ENCODE measurements at regions not wholly inside any gene's neighbourhood (a gene's known extent, or its start where the extent isn't known, plus 50 kb on each side); places are given as distances from the start of the nearest gene placed in this dataset.
"Not testable (repeated sequence)": the region's sequence is repeated elsewhere in the genome, so short reads cannot be mapped to it uniquely, and the experiment has no call there.

DNA sequence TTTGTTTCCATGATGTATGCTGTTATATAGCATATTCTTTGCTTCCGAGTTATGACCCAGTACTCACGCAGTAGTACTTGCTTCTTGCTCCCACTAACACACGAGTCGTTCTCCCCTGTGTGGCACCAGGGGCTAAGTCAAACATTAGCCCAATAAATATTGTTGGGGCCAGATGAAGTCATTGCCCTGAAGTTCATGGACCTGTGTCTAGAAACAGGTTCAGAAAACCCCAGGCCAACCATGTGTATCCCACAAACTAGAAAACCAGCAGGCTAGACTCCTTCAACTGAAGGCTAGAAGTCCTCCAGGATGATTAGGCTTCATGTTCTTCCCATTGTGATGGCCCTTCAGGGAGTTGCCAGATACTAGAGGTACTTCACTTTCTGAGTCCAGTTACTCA, 198.2 kb upstream of the RBM19 start:
- in situ Hi-C loops (cut with MboI; ENCODE audit: low sequenced_read_pairs, unreplicated experiment): no loop called here
- TF ChIP-seq, protein P1, sequence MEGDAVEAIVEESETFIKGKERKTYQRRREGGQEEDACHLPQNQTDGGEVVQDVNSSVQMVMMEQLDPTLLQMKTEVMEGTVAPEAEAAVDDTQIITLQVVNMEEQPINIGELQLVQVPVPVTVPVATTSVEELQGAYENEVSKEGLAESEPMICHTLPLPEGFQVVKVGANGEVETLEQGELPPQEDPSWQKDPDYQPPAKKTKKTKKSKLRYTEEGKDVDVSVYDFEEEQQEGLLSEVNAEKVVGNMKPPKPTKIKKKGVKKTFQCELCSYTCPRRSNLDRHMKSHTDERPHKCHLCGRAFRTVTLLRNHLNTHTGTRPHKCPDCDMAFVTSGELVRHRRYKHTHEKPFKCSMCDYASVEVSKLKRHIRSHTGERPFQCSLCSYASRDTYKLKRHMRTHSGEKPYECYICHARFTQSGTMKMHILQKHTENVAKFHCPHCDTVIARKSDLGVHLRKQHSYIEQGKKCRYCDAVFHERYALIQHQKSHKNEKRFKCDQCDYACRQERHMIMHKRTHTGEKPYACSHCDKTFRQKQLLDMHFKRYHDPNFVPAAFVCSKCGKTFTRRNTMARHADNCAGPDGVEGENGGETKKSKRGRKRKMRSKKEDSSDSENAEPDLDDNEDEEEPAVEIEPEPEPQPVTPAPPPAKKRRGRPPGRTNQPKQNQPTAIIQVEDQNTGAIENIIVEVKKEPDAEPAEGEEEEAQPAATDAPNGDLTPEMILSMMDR (IDR thresholded peaks at IDR 0.05; ENCODE audit: borderline replicate concordance, control extremely low read depth, extremely low read depth, insufficient read depth, missing control alignments): no peak
- DNase-seq (ENCODE audit: low spot score): no peak

DNA sequence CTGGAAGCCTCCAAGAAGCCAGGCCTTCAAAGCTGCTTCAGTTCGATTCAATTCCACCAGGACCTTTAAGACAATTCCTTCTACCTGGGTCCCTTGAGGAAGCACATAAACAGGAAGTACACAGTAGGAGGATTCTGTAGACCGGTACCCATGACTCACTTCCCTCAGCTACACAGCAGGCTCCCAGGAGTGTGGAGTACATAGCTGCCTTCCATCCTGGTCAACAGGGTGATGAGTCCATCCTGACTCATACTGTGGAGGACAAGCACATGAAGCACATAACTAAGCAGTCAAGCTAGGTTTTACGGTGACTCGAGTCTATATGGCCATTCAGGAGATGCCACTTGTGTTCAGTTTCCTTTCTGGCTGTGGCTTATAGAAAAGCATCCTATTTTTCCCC, 197.6 kb upstream of the RBM19 start:
- DNase-seq (ENCODE audit: low spot score): no peak
- in situ Hi-C loops (cut with MboI; ENCODE audit: low sequenced_read_pairs, unreplicated experiment): no loop called here

DNA sequence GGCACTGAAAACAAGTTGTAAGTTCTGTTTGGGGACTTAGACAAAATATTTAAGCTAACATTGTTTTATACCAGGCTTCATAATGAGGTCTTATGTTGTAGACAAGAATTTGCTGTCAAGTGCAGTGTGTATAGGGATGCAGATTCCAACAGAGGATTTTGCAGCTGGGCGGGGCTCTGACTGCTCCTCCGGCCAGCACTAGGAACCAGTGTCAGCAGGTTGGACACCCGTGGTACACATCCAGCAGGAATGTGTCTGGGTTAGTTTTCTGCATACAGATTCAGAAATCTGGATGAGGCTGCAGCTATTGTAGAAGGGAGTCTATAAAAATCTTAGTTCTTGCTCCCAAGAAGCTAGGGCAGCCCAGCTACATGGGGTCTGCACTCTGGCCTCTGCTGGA, 194.3 kb upstream of the RBM19 start:
- TF ChIP-seq, protein P1 (IDR thresholded peaks at IDR 0.05; ENCODE audit: borderline replicate concordance, control extremely low read depth, extremely low read depth, insufficient read depth, missing control alignments): no peak
- DNase-seq (ENCODE audit: low spot score): no peak
- in situ Hi-C loops (cut with MboI; ENCODE audit: low sequenced_read_pairs, unreplicated experiment): no loop called here

More for the DNA sequence above, 197.6 kb upstream of the RBM19 start:
- TF ChIP-seq, protein P1 (IDR thresholded peaks at IDR 0.05; ENCODE audit: borderline replicate concordance, control extremely low read depth, extremely low read depth, insufficient read depth, missing control alignments): no peak

DNA sequence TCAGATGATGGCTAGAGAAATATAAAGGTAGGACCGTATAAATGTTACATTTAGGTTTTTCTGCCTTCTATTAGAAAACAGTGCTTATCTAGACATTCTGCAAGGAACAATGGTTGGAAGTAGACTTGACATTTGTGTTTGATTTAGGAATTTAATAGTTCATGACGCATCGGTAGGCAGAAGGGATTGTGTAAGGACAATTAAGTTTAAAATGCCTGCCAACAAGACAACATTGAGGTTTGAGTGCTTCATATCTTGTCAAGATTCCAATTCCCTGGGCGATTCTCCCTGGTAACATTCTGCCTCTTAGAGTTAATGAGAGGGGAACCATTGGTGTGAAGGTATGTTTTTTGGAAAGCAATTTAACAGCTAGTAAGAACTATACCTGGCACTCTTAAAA, 186.8 kb upstream of the RBM19 start:
- in situ Hi-C loops (cut with MboI; ENCODE audit: low sequenced_read_pairs, unreplicated experiment): no loop called here
- TF ChIP-seq, protein P1 (IDR thresholded peaks at IDR 0.05; ENCODE audit: borderline replicate concordance, control extremely low read depth, extremely low read depth, insufficient read depth, missing control alignments): no peak
- no peak for DNase-seq (ENCODE audit: low spot score)

DNA sequence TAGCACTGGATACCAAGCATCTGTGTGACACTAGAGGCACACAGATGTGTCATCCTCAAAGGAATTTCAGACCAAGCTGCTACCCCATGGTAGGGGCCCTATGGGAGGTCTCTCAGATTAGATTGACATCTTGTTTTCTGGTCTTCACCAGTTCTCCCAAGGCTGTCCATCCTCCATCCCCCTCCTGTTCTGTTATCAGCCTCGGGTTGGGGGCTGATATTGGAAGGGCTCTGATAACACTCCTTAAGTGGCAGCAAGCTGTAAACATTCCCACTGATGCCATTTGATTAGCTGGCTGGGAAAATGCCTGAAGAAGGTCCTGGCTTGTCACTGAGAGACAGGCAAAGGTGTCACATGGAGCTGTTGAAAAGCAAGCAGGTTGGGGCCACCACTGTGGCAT, 185.9 kb upstream of the RBM19 start:
- in situ Hi-C loops (cut with MboI; ENCODE audit: low sequenced_read_pairs, unreplicated experiment): no loop called here
- TF ChIP-seq, protein P1 (IDR thresholded peaks at IDR 0.05; ENCODE audit: borderline replicate concordance, control extremely low read depth, extremely low read depth, insufficient read depth, missing control alignments): no peak

DNA sequence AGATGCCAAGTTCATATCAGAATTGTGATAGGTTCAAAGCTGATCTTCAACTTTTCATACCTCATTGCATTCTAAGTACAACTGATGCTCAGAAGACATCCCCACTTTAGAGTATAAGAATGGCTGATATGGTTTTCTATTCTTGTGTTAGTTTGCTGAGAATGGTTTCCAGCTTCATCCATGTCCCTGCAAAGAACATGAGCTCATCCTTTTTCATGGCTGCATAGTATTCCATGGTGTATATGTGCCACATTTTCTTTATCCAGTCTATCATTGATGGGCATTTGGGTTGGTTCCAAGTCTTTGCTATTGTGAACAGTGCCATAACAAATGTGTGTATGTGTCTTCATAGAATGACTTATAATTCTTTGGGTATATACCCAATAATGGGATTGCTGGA, 184.5 kb upstream of the RBM19 start:
- in situ Hi-C loops (cut with MboI; ENCODE audit: low sequenced_read_pairs, unreplicated experiment); DNase-seq (ENCODE audit: low spot score): not testable (repeated sequence)

More for the DNA sequence above, 185.9 kb upstream of the RBM19 start:
- DNase-seq (ENCODE audit: low spot score): no peak

GRCh38 chr12:114141921-114142564, 175.9 kb upstream of the RBM19 start:
- in situ Hi-C loops (cut with MboI; ENCODE audit: low sequenced_read_pairs, unreplicated experiment): no loop called here
- DNase-seq (ENCODE audit: low spot score): no peak
- TF ChIP-seq, protein P1 (IDR thresholded peaks at IDR 0.05; ENCODE audit: borderline replicate concordance, control extremely low read depth, extremely low read depth, insufficient read depth, missing control alignments): no peak
